Astrocyte (in vitro differentiated cells and primary cell): ENCODE measurements at regions not wholly inside any gene's neighbourhood (a gene's known extent, or its start where the extent isn't known, plus 50 kb on each side); places are given as distances from the start of the nearest gene placed in this dataset.

ENCODE experiments used
- DNase-seq: peaks from one replicate; pipeline ENCODE4 v3.0.0-alpha.2; 2010; ENCODE audit warnings: low read depth
- FAIRE-seq: peaks from 2 replicates; lab custom pipeline; 2011; peaks lifted over from hg19 to GRCh38; lab: Jason Lieb, UNC
- H2AFZ ChIP-seq: 2 replicates; pipeline ENCODE4 v1.6.0; 2012; ENCODE audit warnings: low read depth, low read length, inconsistent platforms
- H3K27ac ChIP-seq: 2 replicates; pipeline ENCODE4 v1.5.1; 2011; ENCODE audit warnings: low read depth, low read length, inconsistent platforms
- H3K27me3 ChIP-seq: 2 replicates; pipeline ENCODE4 v1.6.0; 2011; ENCODE audit warnings: low read length, inconsistent platforms; ENCODE audit not compliant: insufficient read depth
- H3K36me3 ChIP-seq: 2 replicates; pipeline ENCODE4 v1.5.1; 2011; ENCODE audit warnings: low read length, inconsistent platforms; ENCODE audit not compliant: insufficient read depth
- H3K4me1 ChIP-seq: 2 replicates; pipeline ENCODE4 v1.5.1; 2011; ENCODE audit warnings: low read length, inconsistent platforms; ENCODE audit not compliant: insufficient read depth
- H3K4me2 ChIP-seq: 2 replicates; pipeline ENCODE4 v1.6.0; 2012; ENCODE audit warnings: low read length, inconsistent platforms
- H3K4me3 ChIP-seq: 2 replicates; pipeline ENCODE4 v1.5.1; 2011; ENCODE audit warnings: low read depth, mild to moderate bottlenecking, low read length, inconsistent platforms; ENCODE audit not compliant: insufficient read depth
- H3K79me2 ChIP-seq: 2 replicates; pipeline ENCODE4 v1.6.0; 2012; ENCODE audit warnings: mild to moderate bottlenecking, low read length, inconsistent platforms; ENCODE audit not compliant: insufficient read depth
- H3K9ac ChIP-seq: 2 replicates; pipeline ENCODE4 v1.6.0; 2012; ENCODE audit warnings: mild to moderate bottlenecking, low read length, inconsistent platforms
- H3K9me3 ChIP-seq: 2 replicates; pipeline ENCODE4 v1.5.1; 2012; ENCODE audit warnings: low read depth, mild to moderate bottlenecking, low read length, inconsistent platforms; ENCODE audit not compliant: insufficient read depth
- H4K20me1 ChIP-seq: 2 replicates; pipeline ENCODE4 v1.6.0; 2012; ENCODE audit warnings: low read length, inconsistent platforms; ENCODE audit not compliant: insufficient read depth
- H3K27ac Mint-ChIP-seq: one replicate; pipeline ENCODE4 v1.8.0; 2021; ENCODE audit warnings: mild to moderate bottlenecking, mixed read lengths; ENCODE audit not compliant: unreplicated experiment
- H3K27me3 Mint-ChIP-seq: one replicate; pipeline ENCODE4 v1.8.0; 2021; ENCODE audit warnings: low read depth, mixed read lengths; ENCODE audit not compliant: unreplicated experiment
- H3K36me3 Mint-ChIP-seq: one replicate; pipeline ENCODE4 v1.8.0; 2021; ENCODE audit warnings: low read depth, mixed read lengths; ENCODE audit not compliant: unreplicated experiment
- H3K4me1 Mint-ChIP-seq: one replicate; pipeline ENCODE4 v1.8.0; 2021; ENCODE audit warnings: low read depth, mixed read lengths; ENCODE audit not compliant: unreplicated experiment
- H3K4me3 Mint-ChIP-seq: one replicate; pipeline ENCODE4 v1.8.0; 2021; ENCODE audit warnings: mild to moderate bottlenecking, moderate library complexity, mixed read lengths; ENCODE audit not compliant: unreplicated experiment
- H3K9me3 Mint-ChIP-seq: one replicate; pipeline ENCODE4 v1.8.0; 2021; ENCODE audit warnings: mild to moderate bottlenecking, mixed read lengths; ENCODE audit not compliant: unreplicated experiment
- EZH2 ChIP-seq: IDR thresholded peaks from 2 replicates; pipeline ENCODE4 v1.6.1; 2012; ENCODE audit warnings: mild to moderate bottlenecking, low read length, inconsistent platforms; ENCODE audit not compliant: insufficient read depth
- TF ChIP-seq, protein P1 (sequence below): IDR thresholded peaks from 2 replicates; pipeline ENCODE4 v1.5.1; 2011; ENCODE audit warnings: low read depth, mild to moderate bottlenecking, inconsistent platforms, low read length, moderate library complexity; ENCODE audit not compliant: insufficient read depth

DNA sequence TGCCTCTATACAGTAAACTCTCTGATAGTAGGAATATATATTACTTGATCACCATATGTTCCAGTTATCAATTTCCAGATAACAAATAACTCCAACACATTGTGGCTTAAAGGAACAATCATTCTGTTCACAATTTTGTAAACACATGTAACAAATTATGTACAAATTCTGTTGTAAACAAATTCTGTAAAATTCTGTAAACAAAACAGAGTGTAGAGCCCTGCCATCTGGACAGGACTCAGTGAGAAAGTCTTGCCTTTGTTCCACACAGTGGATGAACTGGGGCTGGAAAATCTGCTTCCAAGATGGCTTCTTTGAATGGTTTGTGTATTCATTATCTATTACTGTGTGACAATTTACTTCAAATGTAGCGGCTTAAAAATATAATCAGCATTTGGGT lies 69.0 kb upstream of the LRRC7 start:
- Mint-ChIP-seq H3K9me3 (no peaks in the 10 kb centered on the region), H3K36me3 (no peaks in the 10 kb centered on the region), H3K27me3 (no peaks in the 10 kb centered on the region), H3K4me1 (peaks cover 6% of the 10 kb centered on the region), H3K4me3 (no peak overlapping the region), H3K27ac (no peak overlapping the region)
- H3K4me3 ChIP-seq, result no peak overlapping the region
- H2AFZ ChIP-seq, result no peak overlapping the region
- no peak for DNase-seq
- H3K9ac ChIP-seq, result no peak overlapping the region
- H3K79me2 ChIP-seq, result no peaks in the 10 kb centered on the region
- H3K36me3 ChIP-seq, result no peaks in the 10 kb centered on the region
- TF ChIP-seq EZH2, result no peak
- TF ChIP-seq, protein P1, sequence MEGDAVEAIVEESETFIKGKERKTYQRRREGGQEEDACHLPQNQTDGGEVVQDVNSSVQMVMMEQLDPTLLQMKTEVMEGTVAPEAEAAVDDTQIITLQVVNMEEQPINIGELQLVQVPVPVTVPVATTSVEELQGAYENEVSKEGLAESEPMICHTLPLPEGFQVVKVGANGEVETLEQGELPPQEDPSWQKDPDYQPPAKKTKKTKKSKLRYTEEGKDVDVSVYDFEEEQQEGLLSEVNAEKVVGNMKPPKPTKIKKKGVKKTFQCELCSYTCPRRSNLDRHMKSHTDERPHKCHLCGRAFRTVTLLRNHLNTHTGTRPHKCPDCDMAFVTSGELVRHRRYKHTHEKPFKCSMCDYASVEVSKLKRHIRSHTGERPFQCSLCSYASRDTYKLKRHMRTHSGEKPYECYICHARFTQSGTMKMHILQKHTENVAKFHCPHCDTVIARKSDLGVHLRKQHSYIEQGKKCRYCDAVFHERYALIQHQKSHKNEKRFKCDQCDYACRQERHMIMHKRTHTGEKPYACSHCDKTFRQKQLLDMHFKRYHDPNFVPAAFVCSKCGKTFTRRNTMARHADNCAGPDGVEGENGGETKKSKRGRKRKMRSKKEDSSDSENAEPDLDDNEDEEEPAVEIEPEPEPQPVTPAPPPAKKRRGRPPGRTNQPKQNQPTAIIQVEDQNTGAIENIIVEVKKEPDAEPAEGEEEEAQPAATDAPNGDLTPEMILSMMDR, result no peak
- H3K27ac ChIP-seq, result no peak overlapping the region
- H3K4me1 ChIP-seq, result no peaks in the 10 kb centered on the region
- H4K20me1 ChIP-seq, result no peaks in the 10 kb centered on the region
- H3K9me3 ChIP-seq, result no peaks in the 10 kb centered on the region
- H3K4me2 ChIP-seq, result no peak overlapping the region
- FAIRE-seq, result no peak
- no peaks in the 10 kb centered on the region for H3K27me3 ChIP-seq

DNA sequence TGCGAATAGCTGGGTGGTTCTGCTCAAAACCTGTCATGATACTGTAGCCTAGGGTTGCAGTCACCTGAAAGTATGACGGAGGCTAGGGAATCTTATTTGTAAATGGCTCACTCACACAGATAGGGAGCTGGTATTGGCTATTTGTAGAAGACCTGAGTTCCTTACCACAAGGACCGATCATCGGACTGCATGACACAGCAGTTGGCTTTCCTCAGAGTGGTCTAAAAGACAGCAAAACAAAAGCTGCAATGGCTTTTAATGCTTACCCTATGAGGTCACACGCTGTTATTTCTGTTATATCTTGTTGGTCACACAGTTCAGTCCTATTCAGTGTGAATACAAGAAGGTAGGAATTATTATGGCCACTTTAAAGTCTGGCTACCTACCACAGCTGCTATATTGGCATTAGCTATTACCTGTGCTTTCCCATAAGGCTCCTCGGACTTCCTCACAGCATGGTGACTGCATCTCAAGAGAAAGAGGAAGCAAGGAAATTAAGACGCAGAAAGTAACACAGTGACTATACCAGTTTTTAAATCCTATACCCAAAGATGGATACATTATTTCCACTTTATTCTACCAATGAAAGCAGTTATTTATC lies 68.4 kb upstream of the LRRC7 start:
- TF ChIP-seq, protein P1, result no peak
- no peak for TF ChIP-seq EZH2
- no peak overlapping the region for H3K4me3 Mint-ChIP-seq
- no peaks in the 10 kb centered on the region for H3K9me3 Mint-ChIP-seq
- no peak overlapping the region for H3K4me3 ChIP-seq
- no peak overlapping the region for H3K27ac Mint-ChIP-seq
- no peaks in the 10 kb centered on the region for H3K9me3 ChIP-seq
- no peak overlapping the region for H3K4me2 ChIP-seq
- peak; percentile 22 for DNase-seq
- no peak overlapping the region for H3K9ac ChIP-seq
- no peaks in the 10 kb centered on the region for H3K27me3 Mint-ChIP-seq
- no peaks in the 10 kb centered on the region for H3K36me3 ChIP-seq
- peak overlapping the region; percentile 5 for H2AFZ ChIP-seq
- no peaks in the 10 kb centered on the region for H3K36me3 Mint-ChIP-seq
- no peaks in the 10 kb centered on the region for H3K79me2 ChIP-seq
- H4K20me1 ChIP-seq, result no peaks in the 10 kb centered on the region
- H3K4me1 ChIP-seq, result no peaks in the 10 kb centered on the region
- no peaks in the 10 kb centered on the region for H3K27me3 ChIP-seq
- H3K27ac ChIP-seq, result no peak overlapping the region
- no peak for FAIRE-seq
- peaks cover 2% of the 10 kb centered on the region for H3K4me1 Mint-ChIP-seq

DNA sequence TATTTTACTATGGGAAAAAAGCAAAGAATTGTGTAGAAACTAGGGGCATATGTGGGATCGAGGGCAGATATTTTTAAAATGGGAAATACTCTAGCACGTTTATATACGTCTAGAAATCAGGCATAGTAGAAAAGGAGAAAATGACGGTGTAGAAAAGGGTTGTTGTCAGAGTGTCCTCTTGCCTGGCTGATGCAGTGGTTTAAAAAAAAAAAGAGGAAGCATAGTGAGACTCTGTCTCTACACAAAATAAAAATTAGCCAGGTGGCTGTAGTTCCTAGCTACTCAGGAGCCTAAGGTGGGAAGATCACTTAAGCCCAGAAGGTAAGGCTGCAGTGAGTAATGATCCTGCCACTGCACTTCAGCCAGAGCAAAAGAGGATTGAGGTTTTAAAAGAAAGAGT lies 64.7 kb upstream of the LRRC7 start:
- no peak for TF ChIP-seq EZH2
- TF ChIP-seq, protein P1, result no peak
- Histone ChIP-seq H3K4me1 (no peaks in the 10 kb centered on the region), H3K9me3 (no peaks in the 10 kb centered on the region), H3K4me2 (no peak overlapping the region), H4K20me1 (no peaks in the 10 kb centered on the region), H3K27me3 (no peaks in the 10 kb centered on the region), H3K4me3 (no peak overlapping the region), H3K9ac (no peak overlapping the region), H3K27ac (no peak overlapping the region), H2AFZ (no peak overlapping the region), H3K79me2 (no peaks in the 10 kb centered on the region), H3K36me3 (no peaks in the 10 kb centered on the region)
- no peaks in the 10 kb centered on the region for H3K9me3 Mint-ChIP-seq
- FAIRE-seq (no peak), DNase-seq (no peak)
- no peaks in the 10 kb centered on the region for H3K36me3 Mint-ChIP-seq
- H3K27me3 Mint-ChIP-seq, result no peaks in the 10 kb centered on the region
- H3K27ac Mint-ChIP-seq, result no peak overlapping the region
- no peak overlapping the region for H3K4me3 Mint-ChIP-seq
- H3K4me1 Mint-ChIP-seq, result peaks cover 2% of the 10 kb centered on the region
